CD14-positive monocyte (primary cell): ENCODE measurements at regions not wholly inside any gene's neighbourhood (a gene's known extent, or its start where the extent isn't known, plus 50 kb on each side); places are given as distances from the start of the nearest gene placed in this dataset.

Experiments used
- DNase-seq, 3 donors: peaks; one replicate each; pipeline ENCODE4 v3.0.0-alpha.2; 2011 to 2022
- H2AFZ ChIP-seq: 2 replicates; pipeline ENCODE4 v1.6.0; 2012; ENCODE audit warnings: mild to moderate bottlenecking, low read depth, low read length, inconsistent platforms; ENCODE audit not compliant: insufficient read depth, poor library complexity, severe bottlenecking
- H3K27ac ChIP-seq, 2 donors: 1 replicate in 1 of 2; 2 replicates in 1 of 2; pipeline ENCODE4 v1.5.1; 2012 to 2013; ENCODE audit warnings: low read length in 2 of 2, control low read depth in 1 of 2, inconsistent platforms in 1 of 2, low read depth in 1 of 2, mild to moderate bottlenecking in 1 of 2
- H3K27me3 ChIP-seq, 2 donors: one replicate each; pipeline versions ENCODE4 v1.6.0 to v1.6.1; 2011 to 2013; ENCODE audit warnings: low read length in 2 of 2; ENCODE audit not compliant: control insufficient read depth in 2 of 2, insufficient read depth in 2 of 2
- H3K36me3 ChIP-seq, 2 donors: replicated peaks in 1 of 2; 1 replicate in 1 of 2; 2 replicates in 1 of 2; pipeline versions ENCODE4 v1.5.1 to v1.6.1; 2012 to 2013; ENCODE audit warnings: low read length in 2 of 2, control low read depth in 1 of 2, inconsistent platforms in 1 of 2, mild to moderate bottlenecking in 1 of 2; ENCODE audit not compliant: insufficient read depth in 2 of 2, control insufficient read depth in 1 of 2
- H3K4me1 ChIP-seq, 2 donors: 1 replicate in 1 of 2; 2 replicates in 1 of 2; pipeline versions ENCODE4 v1.5.1 to v1.6.1; 2012 to 2013; ENCODE audit warnings: low read length in 2 of 2, control low read depth in 1 of 2, inconsistent platforms in 1 of 2, mild to moderate bottlenecking in 1 of 2, moderate library complexity in 1 of 2; ENCODE audit not compliant: insufficient read depth in 2 of 2, control insufficient read depth in 1 of 2
- H3K4me2 ChIP-seq: replicated peaks from 2 replicates; pipeline ENCODE3; 2012; ENCODE audit warnings: low read length, moderate library complexity, mild to moderate bottlenecking; ENCODE audit not compliant: poor library complexity, severe bottlenecking; ENCODE audit errors: extremely low read depth
- H3K4me3 ChIP-seq, 3 experiments: fragments of 200-600 bp in 1 of 3; sonication (generic) in 1 of 3; replicated peaks in 1 of 3; 1 replicate in 2 of 3; 2 replicates in 1 of 3; pipeline ENCODE4 v1.5.1; 2011 to 2013; ENCODE audit warnings: low read length in 3 of 3, mild to moderate bottlenecking in 3 of 3, control low read depth in 2 of 3, low read depth in 2 of 3, inconsistent platforms in 1 of 3, moderate library complexity in 1 of 3
- H3K79me2 ChIP-seq: 2 replicates; pipeline ENCODE4 v1.6.0; 2012; ENCODE audit warnings: mild to moderate bottlenecking, control low read depth, inconsistent platforms, low read length, moderate library complexity; ENCODE audit not compliant: insufficient read depth
- H3K9ac ChIP-seq: 2 replicates; pipeline ENCODE4 v1.6.0; 2017; ENCODE audit warnings: low read length, mild to moderate bottlenecking; ENCODE audit not compliant: insufficient read depth, poor library complexity, severe bottlenecking
- H3K9me3 ChIP-seq, 2 donors: replicated peaks in 1 of 2; 1 replicate in 1 of 2; 2 replicates in 1 of 2; pipeline versions ENCODE4 v1.5.1 to v1.6.1; 2012 to 2013; ENCODE audit warnings: low read length in 2 of 2, control low read depth in 1 of 2; ENCODE audit not compliant: control insufficient read depth in 1 of 2, insufficient read depth in 1 of 2
- H4K20me1 ChIP-seq: 2 replicates; pipeline ENCODE4 v1.6.0; 2012; ENCODE audit warnings: mild to moderate bottlenecking, low read length, control low read depth, moderate library complexity; ENCODE audit not compliant: insufficient read depth
- H3K27ac Mint-ChIP-seq, 7 donors: one replicate each; pipeline ENCODE4 v1.8.0; 2020; ENCODE audit warnings: mild to moderate bottlenecking in 7 of 7, mixed read lengths in 7 of 7, moderate library complexity in 6 of 7, inconsistent platforms in 2 of 7
- H3K27me3 Mint-ChIP-seq, 3 donors: one replicate each; pipeline ENCODE4 v1.8.0; 2021 to 2022; ENCODE audit warnings: low read depth in 3 of 3, mild to moderate bottlenecking in 3 of 3, mixed read lengths in 3 of 3, moderate library complexity in 3 of 3, inconsistent platforms in 1 of 3
- H3K36me3 Mint-ChIP-seq, 2 donors: one replicate each; pipeline ENCODE4 v1.8.0; 2020; ENCODE audit warnings: mixed read lengths in 2 of 2, inconsistent platforms in 1 of 2, mild to moderate bottlenecking in 1 of 2
- H3K4me1 Mint-ChIP-seq: one replicate; pipeline ENCODE4 v1.8.0; 2020; ENCODE audit warnings: mild to moderate bottlenecking, mixed read lengths
- H3K4me3 Mint-ChIP-seq, 2 donors: one replicate each; pipeline ENCODE4 v1.8.0; 2020; ENCODE audit warnings: mild to moderate bottlenecking in 2 of 2, mixed read lengths in 2 of 2, moderate library complexity in 1 of 2
- H3K9me3 Mint-ChIP-seq, 7 donors: one replicate each; pipeline ENCODE4 v1.8.0; 2020 to 2022; ENCODE audit warnings: mixed read lengths in 7 of 7, mild to moderate bottlenecking in 6 of 7, moderate library complexity in 6 of 7, inconsistent platforms in 2 of 7
- WGBS: methylation state at CpG from one replicate; pipeline ENCODE4 v1.1.5; 2013; ENCODE audit warnings: missing lambda C conversion rate; ENCODE audit not compliant: insufficient coverage; 5-methylcytosine and 5-hydroxymethylcytosine counted together
- intact Hi-C, 2 donors: fragments of 100-400 bp; cut with micrococcal nuclease; formaldehyde crosslinking; loops; one replicate each; pipeline versions ENCODE4 v1.15.0 to v1.15.1; 2023
- TF ChIP-seq, protein P1 (sequence below): fragments of 200-600 bp; IDR thresholded peaks from one replicate; pipeline ENCODE4 v1.8.0; 2022; ENCODE audit warnings: antibody characterized with exemption, mild to moderate bottlenecking

DNA sequence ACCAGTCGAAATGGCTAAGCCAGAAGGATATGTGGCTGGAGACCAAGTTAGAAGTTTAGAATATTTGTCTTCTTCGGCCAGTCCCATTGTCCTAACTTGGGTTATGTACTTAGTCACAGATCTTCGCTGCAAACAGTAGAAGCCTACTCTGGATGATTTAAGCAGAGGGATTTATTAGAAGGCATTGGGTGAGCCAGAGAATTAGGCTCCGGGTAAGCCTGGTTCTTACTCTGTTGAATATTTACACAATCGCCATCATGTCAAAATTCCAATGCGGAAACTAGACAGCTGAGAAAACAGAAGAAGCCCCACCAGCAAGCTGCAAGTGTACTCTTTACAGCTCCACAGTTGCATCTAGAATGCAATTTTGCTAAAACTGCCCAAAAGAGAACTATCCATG is 276.6 kb downstream of the CMPK2 start:
- no peaks in the 10 kb centered on the region for H3K27me3 ChIP-seq
- 96% methylated on average over 5 of the region's 6 CpGs for WGBS
- no peak overlapping the region for H3K4me3 Mint-ChIP-seq
- no peak for DNase-seq
- peaks cover 0 to 2% (median 0%) of the 10 kb centered on the region in 7 donors for H3K9me3 Mint-ChIP-seq
- H3K4me1 ChIP-seq, result no peaks in the 10 kb centered on the region
- H3K79me2 ChIP-seq, result no peaks in the 10 kb centered on the region
- no peaks in the 10 kb centered on the region for H4K20me1 ChIP-seq
- H3K4me3 ChIP-seq, result no peak overlapping the region
- intact Hi-C loops, result no loop called here
- H3K27me3 Mint-ChIP-seq, result no peaks in the 10 kb centered on the region
- H3K4me2 ChIP-seq, result no peak overlapping the region
- no peaks in the 10 kb centered on the region for H3K36me3 Mint-ChIP-seq
- no peak overlapping the region for H2AFZ ChIP-seq
- TF ChIP-seq, protein P1, sequence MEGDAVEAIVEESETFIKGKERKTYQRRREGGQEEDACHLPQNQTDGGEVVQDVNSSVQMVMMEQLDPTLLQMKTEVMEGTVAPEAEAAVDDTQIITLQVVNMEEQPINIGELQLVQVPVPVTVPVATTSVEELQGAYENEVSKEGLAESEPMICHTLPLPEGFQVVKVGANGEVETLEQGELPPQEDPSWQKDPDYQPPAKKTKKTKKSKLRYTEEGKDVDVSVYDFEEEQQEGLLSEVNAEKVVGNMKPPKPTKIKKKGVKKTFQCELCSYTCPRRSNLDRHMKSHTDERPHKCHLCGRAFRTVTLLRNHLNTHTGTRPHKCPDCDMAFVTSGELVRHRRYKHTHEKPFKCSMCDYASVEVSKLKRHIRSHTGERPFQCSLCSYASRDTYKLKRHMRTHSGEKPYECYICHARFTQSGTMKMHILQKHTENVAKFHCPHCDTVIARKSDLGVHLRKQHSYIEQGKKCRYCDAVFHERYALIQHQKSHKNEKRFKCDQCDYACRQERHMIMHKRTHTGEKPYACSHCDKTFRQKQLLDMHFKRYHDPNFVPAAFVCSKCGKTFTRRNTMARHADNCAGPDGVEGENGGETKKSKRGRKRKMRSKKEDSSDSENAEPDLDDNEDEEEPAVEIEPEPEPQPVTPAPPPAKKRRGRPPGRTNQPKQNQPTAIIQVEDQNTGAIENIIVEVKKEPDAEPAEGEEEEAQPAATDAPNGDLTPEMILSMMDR, result no peak
- no peaks in the 10 kb centered on the region for H3K9me3 ChIP-seq
- H3K27ac ChIP-seq, result no peak overlapping the region
- H3K4me1 Mint-ChIP-seq, result no peaks in the 10 kb centered on the region
- no peak overlapping the region for H3K27ac Mint-ChIP-seq
- H3K9ac ChIP-seq, result no peak overlapping the region
- H3K36me3 ChIP-seq, result no peaks in the 10 kb centered on the region

- no peaks in the 10 kb centered on the region for H3K36me3 Mint-ChIP-seq
- Histone ChIP-seq H3K27ac (no peak overlapping the region), H3K79me2 (no peaks in the 10 kb centered on the region), H3K9me3 (peaks cover 0 to 4% of the 10 kb centered on the region in 2 donors), H4K20me1 (no peaks in the 10 kb centered on the region), H3K27me3 (no peaks in the 10 kb centered on the region), H3K4me2 (no peak overlapping the region), H3K36me3 (no peaks in the 10 kb centered on the region), H3K4me3 (no peak overlapping the region), H2AFZ (no peak overlapping the region), H3K4me1 (no peaks in the 10 kb centered on the region), H3K9ac (no peak overlapping the region)
- TF ChIP-seq, protein P1, result no peak
- no peak overlapping the region for H3K27ac Mint-ChIP-seq
- no peaks in the 10 kb centered on the region for H3K4me1 Mint-ChIP-seq
- WGBS, result no CpG with 5 or more reads among the region's 3 CpGs
- intact Hi-C loops, result no loop called here
- H3K4me3 Mint-ChIP-seq, result no peak overlapping the region
- H3K9me3 Mint-ChIP-seq, result peaks cover 0 to 5% (median 0%) of the 10 kb centered on the region in 7 donors
- no peak for DNase-seq
- H3K27me3 Mint-ChIP-seq, result no peaks in the 10 kb centered on the region
These were observed 275.3 kb downstream of the CMPK2 start for GRCh38 chr2:6590442-6590841.
